IMR-90 (cell line): ENCODE measurements at regions not wholly inside any gene's neighbourhood (a gene's known extent, or its start where the extent isn't known, plus 50 kb on each side); places are given as distances from the start of the nearest gene placed in this dataset.

Experiments used
- CTCF ChIP-seq: conservative IDR thresholded peaks from 2 replicates; pipeline ENCODE4 v1.5.1; 2012; ENCODE audit warnings: mild to moderate bottlenecking, low read depth, low read length, improper control_type of control experiment
- MXI1 ChIP-seq: IDR thresholded peaks from 2 replicates; pipeline ENCODE4 v1.6.1; 2012; ENCODE audit warnings: low read depth, mild to moderate bottlenecking, low read length, moderate library complexity, borderline replicate concordance
- POLR2A ChIP-seq: IDR thresholded peaks from 2 replicates; pipeline ENCODE4 v1.6.1; 2012; ENCODE audit warnings: mild to moderate bottlenecking, low read depth, low read length

GRCh38 chr20:55540486-55540885, 464.8 kb downstream of the CBLN4 start:
- TF ChIP-seq MXI1 (no peak), CTCF (no peak), POLR2A (no peak)
